SK-N-SH (cell line): ENCODE measurements at regions not wholly inside any gene's neighbourhood (a gene's known extent, or its start where the extent isn't known, plus 50 kb on each side); places are given as distances from the start of the nearest gene placed in this dataset.

Experiments
- CTCF ChIA-PET: fragments of 300-600, 350-600 bp; formaldehyde crosslinking; extraction: SDS; loops from one replicate; lab custom pipeline; 2021; lab: Yijun Ruan, JAX
- POLR2A ChIA-PET: fragments of 350-600 bp; sonication (Branson Sonifier 250); formaldehyde crosslinking; extraction: SDS; loops from one replicate; lab custom pipeline; 2020; ENCODE audit warnings: antibody characterized with exemption, inconsistent platforms; lab: Yijun Ruan, JAX
- DNase-seq: peaks from one replicate; pipeline ENCODE4 v3.0.0; 2012
- H2AFZ ChIP-seq: fragments of 200-600 bp; sonication (generic); 2 replicates; pipeline ENCODE4 v1.8.1; 2016; ENCODE audit warnings: antibody characterized with exemption, mild to moderate bottlenecking, low read depth
- H3F3A ChIP-seq: fragments of 200-600 bp; sonication (generic); replicated peaks from 2 replicates; pipeline ENCODE3; 2016; ENCODE audit warnings: antibody characterized with exemption, mild to moderate bottlenecking; ENCODE audit not compliant: insufficient read depth
- H3K27ac ChIP-seq, 2 experiments: fragments of 200-500 bp in 1 of 2; fragments of 200-600 bp in 1 of 2; sonication (Bioruptor generic) in 1 of 2; sonication (generic), shearing (Covaris generic) in 1 of 2; 2 replicates each; pipeline versions ENCODE4 v1.5.1 to v1.6.1; 2014 to 2016; ENCODE audit warnings: low read depth in 2 of 2, inconsistent platforms in 1 of 2, low read length in 1 of 2, mild to moderate bottlenecking in 1 of 2, mixed read lengths in 1 of 2
- H3K27me3 ChIP-seq: fragments of 200-600 bp; sonication (generic), shearing (Covaris generic); 2 replicates; pipeline ENCODE4 v1.6.1; 2016; ENCODE audit warnings: mixed run types; ENCODE audit not compliant: insufficient read depth
- H3K36me3 ChIP-seq, 2 experiments: fragments of 200-500 bp in 1 of 2; fragments of 200-600 bp in 1 of 2; sonication (Bioruptor generic) in 1 of 2; sonication (generic) in 1 of 2; replicated peaks in 1 of 2; 2 replicates each; pipeline versions ENCODE3 to v1.5.1; 2014 to 2016; ENCODE audit warnings: low read length in 1 of 2, mild to moderate bottlenecking in 1 of 2; ENCODE audit not compliant: insufficient read depth in 2 of 2, control insufficient read depth in 1 of 2
- H3K4me1 ChIP-seq, 2 experiments: fragments of 200-500 bp in 1 of 2; fragments of 200-600 bp in 1 of 2; sonication (Bioruptor generic) in 1 of 2; sonication (generic), shearing (Covaris generic) in 1 of 2; 2 replicates each; pipeline versions ENCODE4 v1.5.1 to v1.6.1; 2014 to 2016; ENCODE audit warnings: low read depth in 1 of 2, low read length in 1 of 2, mixed run types in 1 of 2; ENCODE audit not compliant: insufficient read depth in 2 of 2, control insufficient read depth in 1 of 2
- H3K4me2 ChIP-seq: fragments of 200-600 bp; sonication (generic), shearing (Covaris generic); 2 replicates; pipeline ENCODE4 v1.6.1; 2017; ENCODE audit warnings: mixed run types
- H3K4me3 ChIP-seq, 2 experiments: fragments of 200-500 bp in 1 of 2; fragments of 200-600 bp in 1 of 2; sonication (Bioruptor generic) in 1 of 2; sonication (generic), shearing (Covaris generic) in 1 of 2; 2 replicates each; pipeline versions ENCODE4 v1.5.1 to v1.8.1; 2014 to 2016; ENCODE audit warnings: low read depth in 2 of 2, inconsistent platforms in 1 of 2, low read length in 1 of 2, mild to moderate bottlenecking in 1 of 2, mixed read lengths in 1 of 2, moderate library complexity in 1 of 2
- H3K79me2 ChIP-seq: fragments of 200-600 bp; sonication (generic); 2 replicates; pipeline ENCODE4 v1.8.1; 2017; ENCODE audit warnings: mild to moderate bottlenecking; ENCODE audit not compliant: insufficient read depth
- H3K9ac ChIP-seq: fragments of 200-600 bp; sonication (generic); 2 replicates; pipeline ENCODE4 v1.6.1; 2017; ENCODE audit warnings: mixed run types
- H3K9me2 ChIP-seq: fragments of 200-600 bp; sonication (generic); 2 replicates; pipeline ENCODE4 v1.6.1; 2017; ENCODE audit warnings: mixed run types
- H3K9me3 ChIP-seq: fragments of 200-600 bp; sonication (generic); 2 replicates; pipeline ENCODE4 v1.6.1; 2017; ENCODE audit warnings: mixed run types, mild to moderate bottlenecking, moderate library complexity
- H4K20me1 ChIP-seq: fragments of 200-600 bp; sonication (generic); 2 replicates; pipeline ENCODE4 v1.6.1; 2017; ENCODE audit warnings: mild to moderate bottlenecking, mixed run types; ENCODE audit not compliant: insufficient read depth
- CHD2 ChIP-seq: fragments of 150-350 bp; IDR thresholded peaks from 2 replicates; pipeline ENCODE4 v1.6.1; 2018; ENCODE audit warnings: low read length; ENCODE audit not compliant: partially characterized antibody
- EP300 ChIP-seq, 2 experiments: IDR thresholded peaks; 2 replicates each; pipeline versions ENCODE4 v1.4.0 to v1.6.1; 2012; ENCODE audit warnings: borderline replicate concordance in 1 of 2, low read depth in 1 of 2, low read length in 1 of 2
- EZH2phosphoT487 ChIP-seq: fragments of 200-600 bp; sonication (generic); IDR thresholded peaks from 2 replicates; pipeline ENCODE4 v1.6.1; 2017; ENCODE audit warnings: low read depth, mixed run types, mild to moderate bottlenecking, antibody characterized with exemption, moderate library complexity, borderline replicate concordance
- GABPA ChIP-seq: IDR thresholded peaks from 2 replicates; pipeline ENCODE4 v1.4.0; 2012; ENCODE audit warnings: low read depth, mild to moderate bottlenecking
- GATA2 ChIP-seq: sonication (generic); formaldehyde crosslinking; IDR thresholded peaks from 2 replicates; pipeline ENCODE4 v1.5.0; 2020; ENCODE audit warnings: mild to moderate bottlenecking, missing genetic modification reagents
- JUND ChIP-seq: IDR thresholded peaks from 2 replicates; pipeline ENCODE4 v1.4.0; 2012
- MAX ChIP-seq: IDR thresholded peaks from 2 replicates; pipeline ENCODE4 v1.4.0; 2012; ENCODE audit warnings: low read depth
- PBX3 ChIP-seq: IDR thresholded peaks from 2 replicates; pipeline ENCODE4; 2012
- POLR2AphosphoS5 ChIP-seq: IDR thresholded peaks from 2 replicates; pipeline ENCODE4 v1.6.1; 2012; ENCODE audit warnings: low read depth, low read length
- RAD21 ChIP-seq: IDR thresholded peaks from 2 replicates; pipeline ENCODE4 v1.6.1; 2012; ENCODE audit warnings: mild to moderate bottlenecking, low read length
- REST ChIP-seq: IDR thresholded peaks from 2 replicates; pipeline ENCODE4 v1.6.1; 2012; ENCODE audit warnings: mild to moderate bottlenecking, low read depth, low read length, moderate library complexity
- SIN3A ChIP-seq: IDR thresholded peaks from 2 replicates; pipeline ENCODE4 v1.6.1; 2012; ENCODE audit warnings: low read depth, mild to moderate bottlenecking, low read length, moderate library complexity, borderline replicate concordance
- TAF1 ChIP-seq: IDR thresholded peaks from 2 replicates; pipeline ENCODE4 v1.6.1; 2012; ENCODE audit warnings: low read depth, mild to moderate bottlenecking, low read length, moderate library complexity, borderline replicate concordance
- ZBTB33 ChIP-seq: IDR thresholded peaks from 2 replicates; pipeline ENCODE4 v1.4.0; 2012; ENCODE audit warnings: low read depth, borderline replicate concordance
- WGBS: methylation state at CpG from one replicate; pipeline ENCODE4 v1.1.6; 2017; ENCODE audit warnings: low lambda C conversion rate; 5-methylcytosine and 5-hydroxymethylcytosine counted together

GRCh38 chr1:75672108-75672507, 52.4 kb upstream of the ACADM start:
- ChIA-PET CTCF (no interaction called here), POLR2A (no interaction called here)
- Histone ChIP-seq H3K4me2 (no peak overlapping the region), H3K27ac (no peak overlapping the region), H3K9ac (no peak overlapping the region), H3K79me2 (no peaks in the 10 kb centered on the region), H2AFZ (no peak overlapping the region), H3K9me2 (no peaks in the 10 kb centered on the region), H3F3A (no peaks in the 10 kb centered on the region), H3K36me3 (no peaks in the 10 kb centered on the region), H3K4me1 (0 out of 4 replicates have a peak, but pooled peaks cover 0 to 6% of the 10 kb centered on the region in 2 experiments), H3K9me3 (no peaks in the 10 kb centered on the region), H3K4me3 (no peak overlapping the region), H4K20me1 (no peaks in the 10 kb centered on the region), H3K27me3 (no peaks in the 10 kb centered on the region)
- TF ChIP-seq ZBTB33 (no peak), REST (no peak), GABPA (no peak), TAF1 (no peak), JUND (no peak), POLR2AphosphoS5 (no peak), CHD2 (no peak), GATA2 (no peak), EZH2phosphoT487 (no peak), SIN3A (no peak), MAX (no peak), PBX3 (no peak), RAD21 (no peak), EP300 (IDR thresholded peaks at IDR 0.05; ENCODE audit: borderline replicate concordance in 1 of 2, low read depth in 1 of 2, low read length in 1 of 2) (no peak)
- DNase-seq: no peak
- 94% methylated on average over 2 of the region's 2 CpGs for WGBS
